Activated T-helper 2 cell treated with anti-CD3 and anti-CD28 coated beads, Interferon-gamma antibody, Interleukin-2, Interleukin-4, amounts not matched to agents 10 μg/mL and 5 μg/mL and 100 μg/mL, durations not matched to agents 14 hours and 24 hours and 36 hours (primary cell): ENCODE measurements at regions not wholly inside any gene's neighbourhood (a gene's known extent, or its start where the extent isn't known, plus 50 kb on each side); places are given as distances from the start of the nearest gene placed in this dataset.

Source experiments
- DNase-seq: peaks from one replicate; pipeline ENCODE4 v3.0.0; 2021; ENCODE audit warnings: low spot score
- H3K27ac Mint-ChIP-seq: one replicate; pipeline ENCODE4 v1.8.0; 2021; ENCODE audit warnings: mixed read lengths
- H3K27me3 Mint-ChIP-seq: one replicate; pipeline ENCODE4 v1.8.0; 2021; ENCODE audit warnings: low read depth, mixed read lengths
- H3K36me3 Mint-ChIP-seq: one replicate; pipeline ENCODE4 v1.8.0; 2021; ENCODE audit warnings: low read depth, mixed read lengths
- H3K4me1 Mint-ChIP-seq: one replicate; pipeline ENCODE4 v1.8.0; 2021; ENCODE audit warnings: low read depth, mixed read lengths
- H3K4me3 Mint-ChIP-seq: one replicate; pipeline ENCODE4 v1.8.0; 2021; ENCODE audit warnings: low read depth, mild to moderate bottlenecking, moderate library complexity, mixed read lengths
- H3K9me3 Mint-ChIP-seq: one replicate; pipeline ENCODE4 v1.8.0; 2021; ENCODE audit warnings: mixed read lengths
- intact Hi-C: fragments of 100-400 bp; cut with micrococcal nuclease; formaldehyde crosslinking; loops from one replicate; pipeline ENCODE4 v1.15.1; 2023

- no peak overlapping the region for H3K27ac Mint-ChIP-seq
- H3K36me3 Mint-ChIP-seq: no peaks in the 10 kb centered on the region
- intact Hi-C loops: no loop called here
- no peak for DNase-seq
- H3K9me3 Mint-ChIP-seq: no peaks in the 10 kb centered on the region
- H3K27me3 Mint-ChIP-seq: peaks cover 3% of the 10 kb centered on the region
- H3K4me1 Mint-ChIP-seq: peaks cover 4% of the 10 kb centered on the region
- no peak overlapping the region for H3K4me3 Mint-ChIP-seq
Observed at GRCh38 chr2:48207851-48208250, 106.6 kb upstream of the FOXN2 start.

- H3K27me3 Mint-ChIP-seq: peaks cover 3% of the 10 kb centered on the region
- no peak overlapping the region for H3K27ac Mint-ChIP-seq
- no peaks in the 10 kb centered on the region for H3K36me3 Mint-ChIP-seq
- H3K4me3 Mint-ChIP-seq: no peak overlapping the region
- H3K9me3 Mint-ChIP-seq: no peaks in the 10 kb centered on the region
- intact Hi-C loops: no loop called here
- DNase-seq: no peak
- peaks cover 4% of the 10 kb centered on the region for H3K4me1 Mint-ChIP-seq
Observed at GRCh38 chr2:48209214-48209885, 105.1 kb upstream of the FOXN2 start.

DNA sequence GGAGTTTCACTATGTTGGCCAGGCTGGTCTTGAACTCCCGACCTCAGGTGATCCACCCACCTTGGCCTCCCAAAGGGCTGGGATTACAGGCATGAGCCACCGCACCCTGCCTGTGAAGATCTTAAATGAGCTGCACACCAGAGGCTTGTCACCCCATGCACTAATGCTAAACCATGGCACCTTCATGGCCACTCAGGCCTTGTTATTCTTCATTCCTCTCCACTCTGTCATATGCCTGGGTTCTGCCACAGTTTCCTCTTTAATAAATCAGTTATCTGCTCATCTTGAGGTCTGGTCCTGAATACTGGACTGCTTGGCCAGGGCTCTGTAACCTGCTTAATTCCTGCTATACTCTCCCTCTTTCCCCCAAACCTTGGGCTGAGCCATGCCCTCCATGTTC lies 104.3 kb upstream of the FOXN2 start:
- Mint-ChIP-seq H3K27ac (no peak overlapping the region), H3K4me3 (no peak overlapping the region), H3K4me1 (peaks cover 4% of the 10 kb centered on the region), H3K27me3 (peaks cover 3% of the 10 kb centered on the region), H3K9me3 (no peaks in the 10 kb centered on the region), H3K36me3 (no peaks in the 10 kb centered on the region)
- DNase-seq: no peak
- intact Hi-C loops: no loop called here

DNA sequence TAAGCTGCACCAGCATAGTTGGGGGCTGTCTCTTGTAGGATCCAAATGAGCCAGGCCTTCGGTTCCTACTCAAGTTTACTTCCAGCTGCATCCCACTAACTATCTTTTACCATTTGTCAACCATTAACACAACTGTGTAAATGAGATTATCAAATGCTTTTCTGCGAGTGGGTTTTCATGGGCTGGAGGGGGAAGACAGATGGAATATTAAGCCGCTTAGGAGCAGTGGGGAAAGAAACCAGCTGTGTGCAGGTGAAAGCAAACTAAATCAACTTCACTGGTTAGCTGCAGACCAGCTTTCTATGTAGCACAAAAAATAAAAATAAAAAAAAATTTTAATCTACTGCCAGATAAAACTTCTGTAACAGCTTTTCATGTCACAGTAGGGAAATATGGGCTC lies 100.8 kb upstream of the FOXN2 start:
- Mint-ChIP-seq H3K4me1 (no peaks in the 10 kb centered on the region), H3K4me3 (no peak overlapping the region), H3K27me3 (peaks cover 1% of the 10 kb centered on the region), H3K36me3 (no peaks in the 10 kb centered on the region), H3K9me3 (no peaks in the 10 kb centered on the region), H3K27ac (no peak overlapping the region)
- no peak for DNase-seq
- intact Hi-C loops: no loop called here

GRCh38 chr2:48218169-48218568 lies 96.3 kb upstream of the FOXN2 start:
- H3K4me1 Mint-ChIP-seq: peaks cover 3% of the 10 kb centered on the region
- H3K36me3 Mint-ChIP-seq: no peaks in the 10 kb centered on the region
- no peaks in the 10 kb centered on the region for H3K27me3 Mint-ChIP-seq
- H3K4me3 Mint-ChIP-seq: no peak overlapping the region
- H3K27ac Mint-ChIP-seq: no peak overlapping the region
- no peaks in the 10 kb centered on the region for H3K9me3 Mint-ChIP-seq
- no peak for DNase-seq
- intact Hi-C loops: no loop called here

DNA sequence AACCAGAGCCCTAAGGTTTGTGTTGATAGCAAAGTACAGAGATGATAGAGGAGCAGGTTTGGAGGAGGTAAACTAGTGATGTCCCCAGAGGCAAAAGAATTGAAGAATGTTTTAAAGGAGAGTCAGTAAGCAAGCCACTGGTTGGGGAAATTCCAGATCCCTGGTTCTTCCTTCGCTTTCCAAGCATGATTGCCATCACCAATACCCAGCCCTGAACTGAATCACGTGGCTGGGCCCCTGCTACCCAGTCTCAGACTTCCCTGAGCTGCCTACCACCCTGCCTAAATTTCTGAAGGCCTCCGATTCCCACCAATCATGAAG lies 95.3 kb upstream of the FOXN2 start:
- Mint-ChIP-seq H3K36me3 (no peaks in the 10 kb centered on the region), H3K4me1 (peaks cover 3% of the 10 kb centered on the region), H3K9me3 (no peaks in the 10 kb centered on the region), H3K4me3 (no peak overlapping the region), H3K27me3 (no peaks in the 10 kb centered on the region), H3K27ac (no peak overlapping the region)
- DNase-seq: no peak
- intact Hi-C loops: no loop called here

DNA sequence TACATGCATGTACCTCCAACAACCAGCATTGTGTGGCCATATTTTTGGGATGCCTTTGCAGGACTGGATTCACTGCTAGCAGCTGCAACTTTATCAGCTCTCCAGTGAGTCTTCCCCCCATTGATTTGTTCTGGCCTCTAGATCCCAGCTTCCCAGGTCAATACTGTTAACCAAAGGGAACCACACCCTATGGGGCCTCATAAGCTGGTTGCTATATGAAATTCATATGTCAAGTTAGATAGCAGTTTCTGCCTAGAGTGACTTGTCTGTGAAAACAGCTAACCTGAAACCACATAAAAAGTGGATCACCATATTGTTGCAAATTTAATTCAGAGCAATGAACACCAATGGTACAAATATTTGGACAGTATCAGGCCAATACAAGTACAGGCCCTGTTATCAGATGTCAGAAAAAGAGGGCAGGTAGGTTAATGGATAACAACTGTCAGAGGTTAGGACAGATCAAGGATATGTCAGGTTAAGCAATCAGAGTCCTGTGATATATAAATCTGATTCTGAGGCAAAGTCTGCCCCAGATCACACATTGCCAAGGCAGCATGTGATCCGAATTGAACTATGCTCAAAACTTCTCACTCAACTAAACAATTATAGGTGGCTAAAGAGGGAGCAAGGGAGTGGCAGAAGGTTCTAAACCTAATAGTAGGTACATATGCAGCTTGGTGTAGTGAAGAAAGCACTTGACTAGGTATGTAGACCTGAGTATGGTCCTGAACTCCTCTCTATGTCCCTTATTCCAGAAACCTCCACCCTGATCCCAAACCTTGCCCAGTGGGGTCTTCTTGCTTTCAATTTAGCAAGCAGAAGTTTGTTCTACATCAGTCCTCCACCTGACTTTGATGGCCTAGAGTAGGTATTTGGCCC lies 94.7 kb upstream of the FOXN2 start:
- Mint-ChIP-seq H3K36me3 (no peaks in the 10 kb centered on the region), H3K4me1 (peaks cover 3% of the 10 kb centered on the region), H3K27ac (no peak overlapping the region), H3K9me3 (no peaks in the 10 kb centered on the region), H3K4me3 (no peak overlapping the region), H3K27me3 (no peaks in the 10 kb centered on the region)
- intact Hi-C loops: no loop called here
- no peak for DNase-seq

- no peak overlapping the region for H3K27ac Mint-ChIP-seq
- H3K27me3 Mint-ChIP-seq: peaks cover 2% of the 10 kb centered on the region
- H3K4me1 Mint-ChIP-seq: peaks cover 3% of the 10 kb centered on the region
- no peak for DNase-seq
- H3K36me3 Mint-ChIP-seq: no peaks in the 10 kb centered on the region
- intact Hi-C loops: no loop called here
- H3K4me3 Mint-ChIP-seq: no peak overlapping the region
- no peaks in the 10 kb centered on the region for H3K9me3 Mint-ChIP-seq
Observed at GRCh38 chr2:48220501-48220900, 94.0 kb upstream of the FOXN2 start.

DNA sequence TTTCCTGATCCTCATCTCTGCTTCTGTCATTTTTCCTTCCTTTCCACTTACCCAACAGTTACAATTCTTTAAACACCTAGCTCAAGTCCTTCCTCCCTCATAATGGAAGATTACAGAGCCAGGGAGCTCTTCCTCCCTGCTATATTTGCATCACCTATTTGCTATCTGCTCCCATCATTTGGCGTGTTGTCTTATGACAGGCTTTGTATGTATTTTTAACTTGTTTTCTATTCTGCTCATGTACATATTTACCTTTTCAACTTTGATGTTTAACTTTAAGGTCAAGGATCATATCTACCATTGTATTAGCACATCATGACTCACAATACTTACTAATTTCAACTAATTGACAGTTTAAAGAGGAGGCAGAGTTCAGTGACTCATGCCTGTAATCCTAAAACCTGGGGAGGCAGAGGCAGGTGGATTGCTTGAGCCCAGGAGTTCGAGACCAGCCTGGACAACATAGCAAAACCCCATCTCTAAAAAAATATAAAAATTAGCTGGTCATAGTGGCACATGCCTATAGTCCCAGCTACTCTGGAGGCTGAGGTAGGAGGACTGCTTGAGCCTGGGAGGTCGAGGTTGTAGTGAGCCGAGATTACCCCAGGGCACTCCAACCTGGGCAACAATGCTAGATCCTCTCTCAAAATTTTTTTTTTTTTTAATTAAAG lies 92.5 kb upstream of the FOXN2 start:
- Mint-ChIP-seq H3K27ac (no peak overlapping the region), H3K4me3 (no peak overlapping the region)
- intact Hi-C loops: no loop called here

DNA sequence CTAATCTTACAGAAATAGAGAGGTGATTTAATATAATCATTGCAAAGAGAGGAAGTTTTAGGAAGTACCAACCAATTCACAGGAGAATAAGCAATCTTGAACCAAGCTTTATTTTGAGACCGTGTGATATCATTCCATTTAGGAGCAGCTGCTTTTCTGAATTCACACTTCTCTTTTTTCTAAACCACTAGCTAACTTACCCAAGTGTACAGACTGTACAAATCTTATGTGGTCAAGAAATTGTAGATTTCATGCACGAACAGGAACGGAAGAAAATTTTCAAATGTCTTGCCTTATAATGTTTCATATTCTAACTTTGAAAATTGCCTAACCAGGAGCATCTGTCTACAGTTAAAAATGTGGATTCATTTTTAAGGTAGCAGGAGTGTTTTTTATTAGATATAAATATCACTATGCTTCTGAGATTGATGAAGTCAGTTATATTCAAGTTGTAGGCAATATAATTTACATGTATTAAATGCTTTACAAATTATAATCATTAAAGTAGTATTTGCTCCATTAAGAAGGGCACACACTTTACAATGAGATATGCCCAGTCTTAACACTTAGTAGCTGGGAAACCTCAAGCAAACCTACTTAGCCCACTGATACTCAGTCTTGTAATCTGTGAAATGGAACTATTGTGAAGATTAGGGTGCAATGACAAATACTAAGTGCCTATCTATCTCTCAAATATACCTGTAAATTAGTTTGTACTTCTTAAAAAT lies 86.7 kb upstream of the FOXN2 start:
- peaks cover 3% of the 10 kb centered on the region for H3K4me1 Mint-ChIP-seq
- no peak for DNase-seq
- H3K27ac Mint-ChIP-seq: no peak overlapping the region
- H3K27me3 Mint-ChIP-seq: peaks cover 16% of the 10 kb centered on the region
- H3K36me3 Mint-ChIP-seq: no peaks in the 10 kb centered on the region
- no peak overlapping the region for H3K4me3 Mint-ChIP-seq
- no peaks in the 10 kb centered on the region for H3K9me3 Mint-ChIP-seq
- intact Hi-C loops: no loop called here

More for the DNA sequence above, 92.5 kb upstream of the FOXN2 start:
- no peaks in the 10 kb centered on the region for H3K36me3 Mint-ChIP-seq
- no peaks in the 10 kb centered on the region for H3K9me3 Mint-ChIP-seq
- peaks cover 8% of the 10 kb centered on the region for H3K27me3 Mint-ChIP-seq
- DNase-seq: no peak
- peaks cover 3% of the 10 kb centered on the region for H3K4me1 Mint-ChIP-seq

GRCh38 chr2:48228345-48228684 lies 86.2 kb upstream of the FOXN2 start:
- Mint-ChIP-seq H3K36me3 (no peaks in the 10 kb centered on the region), H3K27ac (no peak overlapping the region), H3K4me3 (no peak overlapping the region), H3K9me3 (no peaks in the 10 kb centered on the region), H3K4me1 (peaks cover 7% of the 10 kb centered on the region), H3K27me3 (peaks cover 16% of the 10 kb centered on the region)
- DNase-seq: no peak
- intact Hi-C loops: no loop called here

DNA sequence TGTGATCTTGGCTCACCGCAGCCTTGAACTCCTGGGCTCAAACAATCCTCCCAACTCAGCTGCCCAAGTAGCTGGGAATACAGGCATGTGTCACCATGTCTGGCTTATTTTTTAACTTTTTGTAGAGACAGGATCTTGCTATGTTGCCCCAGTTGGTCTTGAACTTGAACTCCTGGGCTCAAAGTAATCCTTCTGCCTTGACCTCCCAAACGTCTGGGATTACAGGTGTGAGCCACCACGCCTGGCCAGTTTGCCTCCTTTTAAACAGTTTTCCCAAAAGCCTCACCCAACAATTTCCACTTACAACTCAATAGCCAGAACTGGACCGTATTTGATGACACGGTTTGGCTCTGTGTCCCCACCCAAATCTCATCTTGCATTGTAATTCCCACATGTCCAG lies 85.4 kb upstream of the FOXN2 start:
- Mint-ChIP-seq H3K27me3 (peaks cover 16% of the 10 kb centered on the region), H3K27ac (no peak overlapping the region), H3K4me1 (peaks cover 7% of the 10 kb centered on the region), H3K36me3 (no peaks in the 10 kb centered on the region), H3K4me3 (no peak overlapping the region), H3K9me3 (no peaks in the 10 kb centered on the region)
- DNase-seq: no peak
- intact Hi-C loops: no loop called here

GRCh38 chr2:48230834-48231233 lies 83.6 kb upstream of the FOXN2 start:
- H3K27ac Mint-ChIP-seq: no peak overlapping the region
- peaks cover 7% of the 10 kb centered on the region for H3K4me1 Mint-ChIP-seq
- no peak for DNase-seq
- H3K27me3 Mint-ChIP-seq: peaks cover 13% of the 10 kb centered on the region
- H3K4me3 Mint-ChIP-seq: no peak overlapping the region
- no peaks in the 10 kb centered on the region for H3K36me3 Mint-ChIP-seq
- intact Hi-C loops: no loop called here
- no peaks in the 10 kb centered on the region for H3K9me3 Mint-ChIP-seq
